ENCODE measurements at regions not wholly inside any gene's neighbourhood (a gene's known extent, or its start where the extent isn't known, plus 50 kb on each side); places are given as distances from the start of the nearest gene placed in this dataset.
"Not testable (repeated sequence)": the region's sequence is repeated elsewhere in the genome, so short reads cannot be mapped to it uniquely, and the experiment has no call there.

DNA sequence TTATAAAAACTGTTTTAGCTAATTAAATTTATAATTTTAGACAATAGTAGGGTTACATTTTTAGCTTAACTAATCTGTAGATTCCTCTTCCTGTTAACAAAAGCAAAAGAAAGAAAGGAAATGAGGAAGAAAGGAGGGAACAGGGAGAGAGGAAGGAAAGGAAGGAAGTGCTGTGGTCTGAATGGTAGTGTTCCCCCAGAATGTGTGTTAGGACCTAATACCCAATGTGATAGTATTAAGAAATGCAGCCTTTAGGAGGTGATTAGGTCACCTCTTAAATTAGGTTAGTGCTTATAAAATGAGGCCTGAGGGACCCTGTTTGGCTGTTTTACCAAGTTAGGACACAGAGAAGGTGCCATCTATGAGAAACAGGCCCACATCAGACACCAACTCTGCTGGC is 136.9 kb upstream of the SAMSN1 start:
- DNase-seq (ENCODE audit: low spot score), result no peak

DNA sequence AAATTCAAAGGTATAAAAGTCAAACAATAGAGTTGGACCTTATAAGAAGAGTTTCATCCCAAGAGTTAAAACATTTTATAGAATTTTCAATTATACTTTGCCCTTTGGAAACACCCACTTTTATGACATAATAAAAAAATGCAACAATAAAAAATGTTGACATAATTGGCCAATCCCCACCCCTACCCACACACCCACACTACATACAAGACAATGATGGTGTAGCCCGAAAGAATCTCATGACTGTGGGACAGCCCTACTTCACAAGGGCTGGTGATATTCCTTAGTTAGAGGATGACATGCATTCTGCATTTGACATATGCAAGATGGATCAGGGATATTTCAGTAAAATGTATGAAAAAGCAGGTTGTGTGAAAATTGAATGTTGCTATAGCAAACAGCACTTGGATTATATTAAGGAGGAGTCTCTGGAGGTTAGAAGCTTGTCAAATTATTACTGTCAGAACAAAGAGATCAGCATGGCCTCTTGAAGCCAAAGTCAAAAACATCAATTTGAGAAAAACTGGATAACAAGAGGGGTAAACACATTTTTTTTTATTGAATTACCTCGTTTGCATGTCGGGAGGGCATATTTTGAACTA is 133.0 kb upstream of the SAMSN1 start:
- DNase-seq (ENCODE audit: low spot score), result no peak

DNA sequence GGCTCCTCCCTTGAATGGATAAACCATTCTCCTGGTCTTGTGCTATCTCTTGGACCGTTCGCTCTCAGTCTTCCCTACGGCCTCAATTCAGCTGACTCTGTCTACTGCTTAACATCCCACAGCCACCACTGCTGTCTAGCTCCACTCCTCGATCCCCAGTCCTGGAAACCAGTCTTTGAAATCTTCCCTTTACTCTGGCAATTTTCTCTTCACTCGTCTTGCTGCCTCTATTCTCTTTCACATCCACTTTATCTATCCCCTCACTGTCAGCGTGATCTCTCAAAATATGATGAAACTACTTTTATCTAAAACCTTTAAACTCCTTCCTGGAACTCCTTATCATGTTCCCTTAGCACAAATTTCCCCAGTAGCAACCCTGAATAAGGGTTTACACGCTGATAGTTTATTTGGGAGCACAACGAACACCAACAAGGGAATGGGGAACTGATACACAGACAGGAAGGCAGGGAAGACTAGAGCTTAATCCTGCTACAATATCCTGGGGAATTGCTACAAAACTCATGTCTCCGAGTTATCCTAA is 131.6 kb upstream of the SAMSN1 start:
- DNase-seq (ENCODE audit: low spot score), result no peak

DNA sequence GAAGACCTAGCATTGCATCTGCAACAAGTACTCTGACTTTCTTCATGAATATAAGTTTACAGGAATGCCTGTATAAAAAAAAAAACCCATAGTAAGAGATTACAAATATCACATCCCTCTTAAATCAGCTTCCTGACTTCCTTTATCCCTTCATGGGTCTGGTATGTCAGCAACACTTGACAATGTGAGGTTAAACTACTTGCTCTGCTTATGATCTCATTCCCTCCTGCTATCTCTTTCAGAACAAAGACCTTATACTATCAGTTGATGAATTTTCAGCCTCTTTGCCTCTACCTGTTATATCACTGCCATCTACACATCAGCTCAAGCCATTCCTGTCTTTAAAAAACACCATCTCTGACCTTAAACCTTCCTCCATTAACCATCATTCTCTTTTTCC is 130.9 kb upstream of the SAMSN1 start:
- DNase-seq (ENCODE audit: low spot score), result no peak

DNA sequence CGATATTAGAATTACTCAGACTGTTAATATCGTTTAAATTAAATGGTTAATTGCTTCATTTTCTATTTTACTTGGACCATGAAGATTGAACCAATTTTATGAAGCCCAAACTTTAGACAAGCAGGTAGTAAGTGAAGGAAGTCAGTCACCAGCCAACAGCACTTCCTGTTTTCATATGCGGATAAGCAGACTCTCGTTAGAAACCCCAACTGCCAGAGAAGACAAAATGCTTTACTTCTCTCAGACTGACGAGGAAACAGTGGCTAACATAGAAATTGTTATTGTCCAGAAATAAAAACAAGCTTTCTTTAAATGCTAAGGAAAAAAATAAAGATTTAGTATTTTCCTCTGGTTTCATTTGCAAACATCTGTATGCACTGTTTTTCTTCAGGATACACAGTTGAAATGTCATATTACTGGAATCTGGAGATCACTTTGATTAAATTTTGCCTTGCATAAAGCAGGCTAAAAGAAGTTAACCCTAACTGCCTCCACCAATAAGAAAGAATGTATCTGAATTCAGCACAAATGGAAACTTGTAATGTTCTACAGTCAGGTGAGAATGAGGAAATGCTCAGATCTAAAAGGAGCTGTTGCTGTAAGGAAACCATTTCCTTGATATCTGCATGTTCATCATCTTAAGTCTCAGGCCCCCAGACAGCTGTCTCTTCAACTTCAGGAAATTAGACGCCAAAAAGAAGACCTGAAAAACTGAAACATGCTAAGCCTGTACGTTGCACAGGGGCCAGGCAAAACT is 129.8 kb upstream of the SAMSN1 start:
- no peak for DNase-seq (ENCODE audit: low spot score)

DNA sequence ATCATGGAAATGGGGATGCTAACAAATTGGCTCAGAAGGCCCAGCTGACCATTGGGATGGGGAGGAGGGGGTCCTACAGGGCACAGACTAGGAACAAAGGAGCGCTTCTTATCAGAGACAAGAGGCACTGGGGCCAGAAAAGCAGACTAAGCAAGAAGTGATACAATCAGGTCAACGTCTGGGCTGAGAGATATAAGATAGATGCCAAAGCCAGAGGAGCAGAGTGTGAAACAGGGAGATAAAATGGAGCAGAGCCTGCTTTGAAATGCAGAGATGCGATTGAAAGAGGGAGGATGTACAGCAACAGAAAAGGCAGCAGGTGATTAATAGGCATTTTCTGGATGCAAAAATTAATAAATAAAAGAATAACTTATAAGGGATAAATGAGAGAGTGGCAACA is 127.5 kb upstream of the SAMSN1 start:
- DNase-seq (ENCODE audit: low spot score), result no peak

DNA sequence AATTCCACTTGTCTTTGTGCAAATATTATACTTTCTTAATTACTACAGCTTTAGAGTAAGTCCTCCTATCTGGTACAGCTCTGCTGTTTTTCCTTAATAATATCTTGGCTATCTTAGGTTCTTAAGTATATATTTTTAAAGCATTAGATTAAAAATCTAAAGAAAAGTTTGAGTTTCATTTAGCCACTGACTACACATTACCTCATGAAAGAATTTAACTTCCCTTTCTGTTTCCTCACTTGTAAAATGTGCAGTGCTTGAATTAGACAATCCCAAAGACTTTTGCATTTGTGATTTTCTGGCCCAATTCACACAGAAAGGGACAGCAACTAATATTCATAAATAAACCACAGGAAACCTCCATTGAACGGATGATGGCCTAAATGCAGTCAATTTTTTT is 126.4 kb upstream of the SAMSN1 start:
- no peak for DNase-seq (ENCODE audit: low spot score)

DNA sequence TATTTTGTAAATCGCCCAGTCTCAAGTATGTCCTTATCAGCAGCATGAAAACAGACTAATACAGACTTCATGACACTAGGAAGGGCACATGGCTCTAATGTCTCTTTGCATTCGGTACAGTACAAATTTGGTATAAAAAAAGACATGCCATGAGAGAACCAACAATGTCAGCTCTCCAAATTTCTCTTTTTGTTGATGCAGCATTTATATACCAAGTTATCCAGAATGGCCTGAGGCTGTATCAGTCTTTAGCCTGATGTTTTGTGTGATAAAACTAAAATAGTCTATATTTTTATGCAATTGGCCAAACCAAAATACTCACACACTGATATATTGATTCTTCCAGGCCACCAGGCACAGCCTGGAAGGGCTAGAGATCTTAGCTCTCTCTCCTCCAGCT is 124.3 kb upstream of the SAMSN1 start:
- no peak for DNase-seq (ENCODE audit: low spot score)

DNA sequence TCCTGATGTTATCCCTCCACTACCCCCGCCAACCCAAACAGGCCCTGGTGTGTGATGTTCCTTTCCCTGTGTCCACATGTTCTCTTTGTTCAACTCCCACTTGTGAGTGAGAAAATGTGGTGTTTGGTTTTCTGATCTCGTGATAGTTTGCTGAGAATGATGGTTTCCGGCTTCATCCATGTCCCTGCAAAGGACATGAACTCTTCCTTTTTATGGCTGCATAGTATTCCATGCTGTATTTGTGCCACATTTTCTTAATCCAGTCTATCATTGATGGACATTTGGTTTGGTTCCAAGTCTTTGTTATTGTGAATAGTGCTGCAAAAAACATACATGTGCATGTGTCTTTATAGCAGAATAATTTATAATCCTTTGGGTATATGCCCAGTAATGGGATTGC is 123.0 kb upstream of the SAMSN1 start:
- not testable (repeated sequence) for DNase-seq (ENCODE audit: low spot score)

DNA sequence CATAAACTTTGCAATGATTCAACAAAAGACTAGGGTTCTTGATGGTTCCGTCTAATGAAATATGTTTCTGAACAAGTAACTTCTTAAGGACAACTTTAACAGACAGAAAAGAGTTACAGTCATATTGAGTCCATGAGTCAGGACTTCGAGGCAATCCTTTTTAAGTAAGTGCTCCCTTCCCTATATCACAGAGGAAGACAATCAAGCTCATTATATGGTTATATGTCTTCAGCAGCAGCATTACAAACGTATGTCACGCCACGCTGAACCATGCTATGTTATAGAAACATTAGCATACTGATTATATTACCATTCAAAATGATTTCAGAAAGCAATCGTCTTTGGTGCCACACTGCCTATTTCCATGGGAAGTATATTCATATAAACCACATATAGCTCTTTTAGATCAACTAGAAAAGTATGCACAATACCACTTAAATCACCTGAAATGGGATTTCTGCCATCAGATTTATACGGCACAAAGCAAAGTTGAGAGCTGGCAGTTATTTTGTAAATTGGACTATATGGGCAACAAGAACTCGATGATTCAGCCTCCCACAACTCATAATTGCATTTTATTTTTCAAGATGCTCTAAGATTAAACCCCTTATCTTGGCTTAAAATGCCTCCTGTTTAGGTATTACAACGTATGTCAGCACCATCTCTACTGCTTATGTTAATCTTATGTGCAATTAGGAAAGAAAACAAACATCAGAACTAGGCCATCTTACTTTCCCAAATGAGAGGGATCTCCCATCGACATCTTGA is 111.3 kb upstream of the SAMSN1 start:
- no peak for DNase-seq (ENCODE audit: low spot score)

DNA sequence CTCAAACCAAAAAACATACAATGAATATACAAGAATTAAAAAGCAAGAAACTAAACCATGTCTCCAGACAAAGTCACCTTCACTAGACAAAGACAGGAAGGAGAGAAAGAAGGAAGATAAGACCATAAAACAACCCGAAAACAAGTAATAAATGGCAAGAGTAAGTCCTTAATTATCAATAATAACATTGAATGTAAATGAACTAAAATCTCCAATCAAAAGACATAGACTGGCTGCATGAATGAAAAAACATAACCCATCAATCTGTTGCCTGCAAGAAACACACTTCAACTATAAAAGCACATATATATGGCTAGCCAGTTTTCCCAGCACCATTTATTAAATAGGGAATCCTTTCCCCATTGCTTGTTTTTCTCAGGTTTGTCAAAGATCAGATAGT is 100.8 kb upstream of the SAMSN1 start:
- no peak for DNase-seq (ENCODE audit: low spot score)

DNA sequence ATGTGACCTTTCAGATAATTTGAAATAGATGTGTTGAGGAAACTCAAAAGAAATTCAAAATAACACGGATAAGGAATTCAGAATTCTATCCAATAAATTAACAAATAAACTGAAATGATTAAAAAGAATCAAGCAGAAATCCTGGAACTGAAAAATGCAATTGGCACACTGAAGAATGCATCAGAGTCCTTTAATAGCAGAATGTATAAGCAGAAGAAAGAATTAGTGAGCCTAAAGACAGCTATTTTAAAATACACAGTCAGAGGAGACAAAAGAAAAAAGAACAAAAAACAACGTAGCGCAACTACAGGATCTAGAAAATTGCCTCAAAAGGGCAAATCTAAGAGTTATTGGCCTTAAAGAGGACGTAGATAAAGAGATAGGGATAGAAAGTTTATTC is 99.6 kb upstream of the SAMSN1 start:
- no peak for DNase-seq (ENCODE audit: low spot score)

DNA sequence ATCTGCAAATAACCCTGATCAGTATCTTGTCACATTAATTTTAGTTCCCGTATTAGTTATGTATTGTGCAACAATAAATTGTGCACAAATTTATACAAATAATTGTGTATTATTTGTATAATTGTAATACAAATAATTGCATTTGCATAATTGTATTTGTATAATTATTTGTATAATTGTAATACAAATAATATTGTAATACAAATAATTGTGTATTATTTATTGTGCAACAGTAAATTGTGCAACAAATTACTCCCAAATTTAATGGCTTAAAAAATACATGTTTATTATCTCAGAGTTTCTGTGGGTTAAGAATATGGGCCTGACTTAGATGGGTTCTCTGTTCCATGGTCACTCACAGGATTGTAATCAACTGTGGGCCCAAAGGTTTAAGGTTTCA is 86.2 kb upstream of the SAMSN1 start:
- no peak for DNase-seq (ENCODE audit: low spot score)

DNA sequence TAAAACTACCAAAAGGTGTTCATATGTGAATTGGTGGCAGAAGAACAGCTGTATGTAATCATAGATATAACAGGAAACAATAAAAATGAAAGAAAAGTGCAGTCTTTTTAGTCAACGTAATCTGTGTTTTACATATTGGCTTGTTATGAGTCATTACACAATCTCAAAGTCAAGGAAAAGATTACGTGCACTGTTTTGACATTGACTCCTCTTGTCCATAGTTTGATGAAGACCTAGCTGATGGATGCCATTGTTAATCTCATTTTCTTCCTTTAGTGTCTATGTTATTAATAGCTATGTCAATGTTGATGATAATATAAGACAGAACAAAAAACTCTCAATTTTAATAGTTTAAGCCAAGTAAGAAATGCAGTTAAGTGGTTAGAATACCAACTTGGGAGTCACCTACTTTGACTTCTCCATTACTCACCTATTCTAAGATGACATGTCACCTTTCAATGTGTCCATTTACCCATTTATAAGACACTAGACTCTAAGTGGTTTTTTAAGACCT is 84.5 kb upstream of the SAMSN1 start:
- no peak for DNase-seq (ENCODE audit: low spot score)

DNA sequence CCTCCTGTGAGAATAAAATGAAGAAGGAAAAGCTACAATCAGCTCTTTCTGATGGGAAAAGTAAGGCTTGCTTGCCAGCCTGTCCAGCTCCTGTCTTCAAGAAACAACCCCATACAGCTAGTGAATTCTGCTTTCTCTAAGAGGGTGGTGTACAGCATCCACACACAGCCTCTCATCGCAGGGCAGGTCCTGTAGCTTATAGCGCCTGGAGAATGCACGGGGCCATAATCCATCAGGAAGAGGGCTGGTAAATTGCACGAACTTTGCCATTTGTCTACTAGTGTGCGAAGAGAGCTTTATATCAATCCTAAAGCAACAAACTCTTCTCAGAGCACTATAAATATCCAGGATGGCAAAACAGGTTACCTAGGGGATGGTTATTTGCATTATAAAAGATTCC is 83.3 kb upstream of the SAMSN1 start:
- DNase-seq (ENCODE audit: low spot score), result no peak

DNA sequence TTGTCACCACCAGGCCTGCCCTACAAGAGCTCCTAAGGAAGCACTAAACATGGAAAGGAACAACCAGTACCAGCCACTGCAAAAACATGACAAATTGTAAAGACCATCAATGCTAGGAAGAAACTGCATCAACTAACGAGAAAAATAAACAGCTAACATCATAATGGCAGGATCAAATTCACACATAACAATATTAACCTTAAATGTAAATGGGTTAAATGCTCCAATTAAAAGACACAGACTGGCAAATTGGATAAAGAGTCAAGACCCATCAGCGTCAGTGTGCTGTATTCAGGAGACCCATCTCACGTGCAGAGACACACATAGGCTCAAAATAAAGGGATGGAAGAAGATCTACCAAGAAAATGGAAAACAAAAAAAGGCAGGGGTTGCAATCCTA is 77.0 kb upstream of the SAMSN1 start:
- DNase-seq (ENCODE audit: low spot score), result not testable (repeated sequence)

DNA sequence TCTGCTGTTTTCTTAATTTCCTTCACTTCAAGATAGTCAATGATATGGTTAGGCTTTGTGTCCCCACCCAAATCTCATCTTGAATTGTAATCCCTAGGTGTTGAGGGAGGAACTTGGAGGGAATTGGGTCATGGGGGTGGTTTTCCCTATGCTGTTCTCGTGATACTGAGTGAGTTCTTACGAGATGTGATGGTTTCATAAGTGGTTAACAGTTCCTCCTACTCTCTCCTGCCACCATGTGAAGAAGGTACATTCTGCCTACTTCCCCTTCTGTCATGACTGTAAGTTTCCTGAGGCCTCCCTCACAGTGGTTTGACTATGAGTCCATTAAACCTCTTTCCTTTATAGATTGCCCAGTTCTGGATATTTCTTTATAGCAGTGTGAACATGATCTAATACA is 74.0 kb upstream of the SAMSN1 start:
- DNase-seq (ENCODE audit: low spot score), result no peak

DNA sequence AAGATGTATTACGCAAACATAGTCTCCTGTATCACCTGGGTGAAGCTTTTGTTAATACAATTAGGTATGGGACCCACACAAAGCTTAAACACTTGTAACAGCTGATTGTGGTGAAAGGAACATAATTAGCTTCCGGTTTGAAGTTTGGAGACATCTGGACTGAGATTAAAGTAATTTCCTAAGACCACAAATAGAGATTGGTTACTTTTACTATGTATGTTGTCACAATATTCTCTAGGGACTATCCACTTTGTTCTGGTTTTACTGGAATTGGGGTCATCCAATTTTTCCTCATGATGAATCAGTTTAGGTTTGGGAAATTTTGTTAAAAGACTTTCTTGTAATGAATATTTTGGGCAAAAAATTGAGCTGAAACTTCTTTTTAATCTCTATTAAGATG is 71.8 kb upstream of the SAMSN1 start:
- no peak for DNase-seq (ENCODE audit: low spot score)

DNA sequence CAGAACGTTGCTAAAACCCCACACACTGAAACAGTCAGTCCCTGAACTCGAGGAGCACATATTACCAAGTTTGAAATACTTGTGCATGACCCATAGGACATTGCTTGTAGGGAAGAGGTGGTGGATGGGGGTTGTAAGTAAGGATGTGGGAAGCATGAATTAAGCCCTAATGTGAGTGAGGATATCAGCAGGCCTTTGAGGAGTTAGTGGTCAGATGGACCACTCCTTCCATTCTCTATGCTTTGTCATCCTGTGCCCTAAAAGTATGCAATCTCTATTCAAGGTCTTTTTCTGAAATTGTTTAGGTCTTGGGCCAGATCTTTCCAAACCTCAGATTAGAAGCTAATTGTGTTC is 70.9 kb upstream of the SAMSN1 start:
- DNase-seq (ENCODE audit: low spot score), result no peak

DNA sequence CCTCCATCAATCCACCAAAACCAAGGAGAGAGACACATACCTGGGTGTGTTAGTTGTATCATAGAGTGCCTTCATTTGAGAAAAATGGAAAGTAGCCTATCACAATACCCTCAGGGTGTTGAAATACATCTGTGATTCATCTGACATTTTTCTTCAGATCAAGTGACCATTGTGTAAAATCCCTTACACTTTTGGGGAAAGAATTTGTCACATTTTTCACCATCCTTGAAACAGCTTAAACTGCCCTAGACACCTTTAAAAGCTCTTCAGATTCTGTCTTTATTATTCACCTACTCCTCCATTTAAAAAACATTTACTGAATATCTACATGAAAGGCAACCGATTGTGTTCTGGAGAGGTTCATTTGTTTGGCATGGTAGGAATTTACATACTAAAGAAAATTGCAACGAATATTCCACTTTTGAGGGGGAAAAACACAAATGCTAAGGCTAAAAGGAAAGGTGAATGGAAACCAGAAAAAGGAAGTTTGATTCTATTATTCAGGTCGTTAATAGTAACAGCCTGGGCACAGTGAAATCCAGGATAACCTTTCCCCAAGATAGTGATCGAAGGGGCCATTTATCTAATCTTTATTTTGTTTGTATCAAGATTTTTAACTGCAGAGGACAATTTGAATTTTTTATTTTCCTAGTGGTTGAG is 70.4 kb upstream of the SAMSN1 start:
- no peak for DNase-seq (ENCODE audit: low spot score)

DNA sequence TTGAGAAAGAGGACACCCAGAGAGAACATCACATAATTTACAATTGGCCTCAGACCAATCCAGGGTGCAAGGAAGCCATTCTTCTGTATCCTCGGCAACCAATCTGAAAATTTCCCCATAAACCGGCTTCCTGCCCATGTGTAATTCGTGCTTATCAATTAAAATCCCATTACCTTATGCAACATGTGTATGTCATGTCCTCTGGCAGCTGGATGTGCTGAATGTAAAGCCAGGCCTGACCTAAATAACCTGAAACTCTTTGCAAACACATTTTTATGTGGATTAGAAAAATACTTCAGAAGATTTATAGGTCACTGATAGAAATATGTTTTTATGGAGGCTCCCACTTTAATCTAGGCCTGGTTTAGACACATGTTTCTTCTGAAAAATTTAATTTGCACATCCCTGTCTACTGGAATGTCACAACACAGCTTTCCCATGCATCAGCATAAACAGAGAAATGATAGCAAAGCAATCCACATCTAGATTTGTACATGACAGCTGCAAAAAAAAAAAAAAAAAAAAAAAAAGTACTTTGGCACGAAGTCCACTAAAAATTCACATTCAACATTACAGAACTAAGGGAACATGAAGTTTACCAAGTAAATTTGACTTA is 69.4 kb upstream of the SAMSN1 start:
- DNase-seq (ENCODE audit: low spot score), result no peak

DNA sequence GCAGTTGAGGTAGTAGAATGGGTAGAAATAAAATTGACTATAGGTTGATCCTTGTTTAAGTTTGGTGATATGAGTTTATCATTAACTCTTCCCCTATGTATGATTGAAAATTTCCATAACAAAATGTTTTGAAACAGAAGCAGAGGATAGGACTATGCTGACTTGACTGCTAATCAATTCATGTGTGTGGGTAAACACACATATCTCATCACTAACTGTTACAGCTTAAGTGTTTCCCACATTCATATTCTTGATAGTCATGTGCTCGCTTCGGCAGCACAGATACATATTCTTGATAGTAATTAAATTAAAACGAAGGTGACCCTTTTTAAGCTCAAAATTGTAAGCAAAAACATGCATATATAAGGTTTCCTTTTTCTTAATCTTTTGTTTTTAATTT is 68.2 kb upstream of the SAMSN1 start:
- DNase-seq (ENCODE audit: low spot score), result no peak

Measured in AG20443 (cell line).